Stimulated activated memory B cell treated with anti-CD40 and anti-IgM and Interleukin-4, amounts not matched to agents 10 μg/mL and 1 μg/mL and 100 μg/mL, for 72 hours (primary cell): ENCODE measurements at regions not wholly inside any gene's neighbourhood (a gene's known extent, or its start where the extent isn't known, plus 50 kb on each side); places are given as distances from the start of the nearest gene placed in this dataset.
"Not testable (repeated sequence)": the region's sequence is repeated elsewhere in the genome, so short reads cannot be mapped to it uniquely, and the experiment has no call there.

ENCODE experiments used
- ATAC-seq: fragments of 150-1000 bp; cut with Tn5 transposase; 2 replicates; pipeline ENCODE4 v1.10.0; 2021
- H3K27ac Mint-ChIP-seq: one replicate; pipeline ENCODE4 v1.8.0; 2022; ENCODE audit warnings: mild to moderate bottlenecking, mixed read lengths
- H3K27me3 Mint-ChIP-seq: one replicate; pipeline ENCODE4 v1.8.0; 2022; ENCODE audit warnings: mixed read lengths
- H3K36me3 Mint-ChIP-seq: one replicate; pipeline ENCODE4 v1.8.0; 2022; ENCODE audit warnings: mixed read lengths
- H3K4me1 Mint-ChIP-seq: one replicate; pipeline ENCODE4 v1.8.0; 2022; ENCODE audit warnings: mixed read lengths
- H3K4me3 Mint-ChIP-seq: one replicate; pipeline ENCODE4 v1.8.0; 2022; ENCODE audit warnings: mild to moderate bottlenecking, moderate library complexity, mixed read lengths
- H3K9me3 Mint-ChIP-seq: one replicate; pipeline ENCODE4 v1.8.0; 2022; ENCODE audit warnings: mixed read lengths

DNA sequence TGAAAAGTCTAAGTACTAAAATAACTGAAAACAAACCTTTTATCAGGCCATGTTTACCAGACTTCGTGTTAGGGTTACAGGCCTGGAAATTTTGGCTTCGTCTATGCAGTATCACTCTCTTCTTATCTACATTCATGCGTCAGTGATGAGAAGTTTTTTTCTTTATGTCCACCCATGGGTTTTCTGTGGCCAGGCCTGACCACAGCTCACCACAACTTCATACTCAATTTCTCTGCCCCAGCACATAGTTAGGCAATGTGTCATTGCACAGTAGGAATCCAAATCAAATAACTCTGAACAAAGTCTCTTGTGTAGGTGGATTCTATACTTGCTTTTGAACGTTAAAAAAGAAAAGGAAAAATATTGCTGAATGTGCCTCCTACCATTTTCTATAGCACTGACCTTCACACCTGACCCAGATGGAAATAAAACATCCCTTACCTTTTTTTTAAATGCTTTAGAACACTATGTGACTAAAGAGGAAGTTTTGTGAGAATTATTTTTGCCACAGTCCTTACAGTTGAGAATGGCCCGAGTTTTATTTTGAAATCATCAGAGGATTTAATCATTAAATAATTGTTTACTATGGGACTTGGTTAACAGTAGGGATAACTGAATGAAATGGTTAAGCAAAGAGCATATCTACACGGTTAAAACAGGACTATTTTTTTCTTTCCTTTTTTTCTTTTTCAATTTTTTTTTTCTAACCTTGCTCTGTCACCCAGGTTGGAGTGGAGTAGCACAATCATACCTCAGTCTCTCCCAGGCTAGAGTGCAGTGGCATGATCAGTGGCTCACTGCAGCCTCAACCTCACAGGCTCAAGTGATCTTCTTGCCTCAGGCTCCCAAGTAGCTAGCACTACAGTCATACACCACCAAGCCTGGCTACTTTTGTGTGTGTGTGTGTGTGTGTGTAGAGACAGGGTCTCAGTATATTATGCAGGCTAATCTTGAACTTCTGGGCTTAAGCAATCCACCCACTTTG, 1247.0 kb upstream of the ACO1 start:
- Mint-ChIP-seq H3K27me3 (peaks cover under 1% of the 10 kb centered on the region), H3K36me3 (no peaks in the 10 kb centered on the region), H3K4me3 (no peak overlapping the region), H3K4me1 (no peaks in the 10 kb centered on the region), H3K9me3 (peaks cover 3% of the 10 kb centered on the region), H3K27ac (no peak overlapping the region)
- ATAC-seq: no peak

- no peaks in the 10 kb centered on the region for H3K27me3 Mint-ChIP-seq
- H3K9me3 Mint-ChIP-seq: peaks cover 3% of the 10 kb centered on the region
- no peaks in the 10 kb centered on the region for H3K4me1 Mint-ChIP-seq
- ATAC-seq: no peak
- no peak overlapping the region for H3K4me3 Mint-ChIP-seq
- no peaks in the 10 kb centered on the region for H3K36me3 Mint-ChIP-seq
- H3K27ac Mint-ChIP-seq: no peak overlapping the region
Measured at GRCh38 chr9:31140316-31140715, 1244.1 kb upstream of the ACO1 start.

GRCh38 chr9:31142456-31142855, 1242.0 kb upstream of the ACO1 start:
- Mint-ChIP-seq H3K4me1 (peaks cover 5% of the 10 kb centered on the region), H3K9me3 (no peaks in the 10 kb centered on the region), H3K36me3 (no peaks in the 10 kb centered on the region), H3K27ac (no peak overlapping the region), H3K27me3 (no peaks in the 10 kb centered on the region), H3K4me3 (no peak overlapping the region)
- ATAC-seq: no peak

GRCh38 chr9:31144614-31145013, 1239.8 kb upstream of the ACO1 start:
- ATAC-seq: no peak
- Mint-ChIP-seq H3K4me1 (peaks cover 5% of the 10 kb centered on the region), H3K4me3 (no peak overlapping the region), H3K9me3 (no peaks in the 10 kb centered on the region), H3K36me3 (no peaks in the 10 kb centered on the region), H3K27me3 (no peaks in the 10 kb centered on the region), H3K27ac (no peak overlapping the region)

DNA sequence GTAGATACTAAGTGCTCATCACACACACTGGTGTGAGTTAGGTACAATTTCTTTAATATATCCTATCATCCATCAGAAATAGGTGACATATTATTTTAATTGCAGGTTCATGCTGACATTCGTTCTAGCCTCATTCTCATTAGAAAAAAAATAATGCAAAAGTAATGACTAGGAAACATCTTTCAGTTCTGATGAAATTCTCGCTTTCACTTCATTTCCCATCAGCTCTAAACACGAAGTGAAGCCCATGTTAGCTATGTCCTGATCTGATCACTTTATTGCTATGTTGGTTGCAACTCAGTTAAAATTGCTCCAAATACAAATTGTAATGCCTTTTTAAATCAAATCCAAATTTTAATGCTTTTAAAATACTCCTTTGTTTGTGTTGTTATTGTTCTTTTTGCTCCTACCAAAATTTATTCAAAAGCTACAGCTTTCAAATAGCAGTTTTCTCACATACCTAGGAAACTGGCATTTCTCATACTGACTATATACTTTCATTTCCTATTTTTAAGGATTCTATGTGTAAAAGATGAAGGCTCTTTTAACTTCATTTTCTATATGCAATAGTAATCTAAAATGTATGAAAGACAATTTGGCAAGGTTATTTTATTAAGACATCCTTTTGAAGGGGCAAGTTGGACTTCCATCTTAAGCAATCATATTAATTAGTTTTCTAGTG, 1237.8 kb upstream of the ACO1 start:
- H3K36me3 Mint-ChIP-seq: no peaks in the 10 kb centered on the region
- H3K27ac Mint-ChIP-seq: peak overlapping the region; percentile 39
- H3K4me3 Mint-ChIP-seq: peak overlapping the region; percentile 36
- H3K9me3 Mint-ChIP-seq: no peaks in the 10 kb centered on the region
- no peak for ATAC-seq
- H3K27me3 Mint-ChIP-seq: no peaks in the 10 kb centered on the region
- peaks cover 5% of the 10 kb centered on the region for H3K4me1 Mint-ChIP-seq

GRCh38 chr9:31153250-31153840, 1231.1 kb upstream of the ACO1 start:
- ATAC-seq: no peak

DNA sequence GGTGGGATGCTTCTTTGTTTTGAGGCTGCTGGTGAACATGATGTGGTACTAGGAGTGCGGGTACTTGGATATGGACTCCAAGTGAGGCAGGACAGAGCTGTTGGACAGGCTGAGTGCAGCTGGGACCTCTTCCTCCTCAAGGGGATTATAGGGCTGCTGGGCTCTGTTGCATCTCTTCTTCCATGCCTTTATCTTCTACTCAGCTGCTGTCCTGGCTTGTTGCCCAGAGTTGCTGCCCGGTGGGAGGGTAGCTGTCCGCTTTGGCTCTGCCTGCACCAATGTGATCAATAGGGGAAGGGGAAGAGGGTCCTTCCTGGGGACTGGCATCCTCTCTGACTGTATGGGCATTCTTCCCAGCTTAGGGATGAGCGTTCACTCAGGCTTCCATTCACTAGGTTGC, 1217.9 kb upstream of the ACO1 start:
- Mint-ChIP-seq H3K4me3 (no peak overlapping the region), H3K4me1 (no peaks in the 10 kb centered on the region), H3K27ac (no peak overlapping the region), H3K36me3 (no peaks in the 10 kb centered on the region), H3K27me3 (no peaks in the 10 kb centered on the region), H3K9me3 (no peaks in the 10 kb centered on the region)
- no peak for ATAC-seq

More at GRCh38 chr9:31153250-31153840, 1231.1 kb upstream of the ACO1 start:
- Mint-ChIP-seq H3K27ac (no peak overlapping the region), H3K4me3 (no peak overlapping the region), H3K4me1 (no peaks in the 10 kb centered on the region), H3K27me3 (no peaks in the 10 kb centered on the region), H3K9me3 (no peaks in the 10 kb centered on the region), H3K36me3 (no peaks in the 10 kb centered on the region)

DNA sequence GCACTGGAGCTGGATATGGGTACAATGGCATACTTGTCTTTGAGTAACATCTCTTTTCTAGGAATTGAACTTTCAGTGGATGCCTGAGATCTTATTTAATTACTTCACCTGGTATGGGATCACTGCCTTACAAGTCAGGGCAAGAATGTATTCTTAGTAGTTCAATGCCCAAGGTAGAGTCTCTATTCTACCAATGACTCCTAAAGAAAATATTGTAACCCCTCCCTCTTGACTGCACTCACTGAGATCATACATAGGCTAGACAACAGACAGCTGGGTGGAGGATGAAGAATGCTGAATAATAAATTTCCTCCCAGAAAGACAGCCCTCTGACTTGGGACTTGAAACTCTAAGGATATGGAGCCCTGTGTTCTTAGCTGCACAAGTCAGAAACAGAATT, 1216.3 kb upstream of the ACO1 start:
- Mint-ChIP-seq H3K4me1 (no peaks in the 10 kb centered on the region), H3K4me3 (no peak overlapping the region), H3K9me3 (no peaks in the 10 kb centered on the region), H3K36me3 (no peaks in the 10 kb centered on the region), H3K27ac (no peak overlapping the region), H3K27me3 (no peaks in the 10 kb centered on the region)
- ATAC-seq: no peak

DNA sequence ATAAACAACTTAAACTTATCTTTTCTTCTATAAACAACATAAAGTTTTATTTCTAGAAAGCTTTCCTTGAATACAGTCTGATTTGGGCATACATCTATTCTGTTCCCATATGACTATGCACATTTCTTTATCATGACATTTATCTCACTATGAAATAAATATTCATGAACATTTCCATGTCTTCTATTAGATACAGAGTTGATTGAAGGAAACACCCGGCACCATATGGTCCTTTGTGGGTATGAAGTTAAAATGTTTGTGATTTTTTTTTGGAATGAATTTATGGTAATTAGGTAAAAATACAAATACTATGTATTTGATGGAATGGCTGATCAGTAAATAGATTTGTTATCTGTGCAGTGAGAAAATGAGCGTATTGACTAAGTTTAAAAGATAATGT, 1209.8 kb upstream of the ACO1 start:
- Mint-ChIP-seq H3K27me3 (no peaks in the 10 kb centered on the region), H3K36me3 (no peaks in the 10 kb centered on the region), H3K4me1 (no peaks in the 10 kb centered on the region), H3K27ac (no peak overlapping the region), H3K9me3 (no peaks in the 10 kb centered on the region), H3K4me3 (no peak overlapping the region)
- ATAC-seq: no peak

DNA sequence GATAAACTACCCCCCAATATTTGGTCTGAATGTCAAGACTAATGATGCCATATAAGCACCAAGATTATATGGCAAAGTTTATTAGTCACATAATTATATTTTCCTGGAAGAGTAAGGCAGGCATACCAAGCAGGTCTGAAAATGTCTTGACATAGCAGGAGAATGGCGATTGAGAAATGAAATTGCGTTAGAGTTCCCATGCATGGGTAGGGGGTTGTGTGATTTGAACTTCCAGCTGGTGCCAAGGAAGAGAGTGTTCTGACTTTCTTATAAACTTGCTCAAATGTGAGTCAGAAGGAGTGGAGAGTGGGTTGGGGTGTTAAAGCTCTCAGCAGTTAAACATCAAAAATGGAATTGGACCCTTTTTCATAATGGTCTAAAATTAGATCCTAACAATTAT, 1200.6 kb upstream of the ACO1 start:
- H3K36me3 Mint-ChIP-seq: no peaks in the 10 kb centered on the region
- no peak overlapping the region for H3K4me3 Mint-ChIP-seq
- H3K27ac Mint-ChIP-seq: no peak overlapping the region
- no peaks in the 10 kb centered on the region for H3K4me1 Mint-ChIP-seq
- H3K9me3 Mint-ChIP-seq: no peaks in the 10 kb centered on the region
- no peaks in the 10 kb centered on the region for H3K27me3 Mint-ChIP-seq
- no peak for ATAC-seq

GRCh38 chr9:31185831-31186230, 1198.6 kb upstream of the ACO1 start:
- no peaks in the 10 kb centered on the region for H3K27me3 Mint-ChIP-seq
- H3K27ac Mint-ChIP-seq: no peak overlapping the region
- no peaks in the 10 kb centered on the region for H3K36me3 Mint-ChIP-seq
- no peak for ATAC-seq
- H3K4me1 Mint-ChIP-seq: no peaks in the 10 kb centered on the region
- no peaks in the 10 kb centered on the region for H3K9me3 Mint-ChIP-seq
- H3K4me3 Mint-ChIP-seq: no peak overlapping the region

GRCh38 chr9:31188496-31188895, 1195.9 kb upstream of the ACO1 start:
- H3K27ac Mint-ChIP-seq: no peak overlapping the region
- no peaks in the 10 kb centered on the region for H3K9me3 Mint-ChIP-seq
- H3K4me3 Mint-ChIP-seq: no peak overlapping the region
- no peaks in the 10 kb centered on the region for H3K27me3 Mint-ChIP-seq
- no peaks in the 10 kb centered on the region for H3K4me1 Mint-ChIP-seq
- ATAC-seq: no peak
- H3K36me3 Mint-ChIP-seq: no peaks in the 10 kb centered on the region

DNA sequence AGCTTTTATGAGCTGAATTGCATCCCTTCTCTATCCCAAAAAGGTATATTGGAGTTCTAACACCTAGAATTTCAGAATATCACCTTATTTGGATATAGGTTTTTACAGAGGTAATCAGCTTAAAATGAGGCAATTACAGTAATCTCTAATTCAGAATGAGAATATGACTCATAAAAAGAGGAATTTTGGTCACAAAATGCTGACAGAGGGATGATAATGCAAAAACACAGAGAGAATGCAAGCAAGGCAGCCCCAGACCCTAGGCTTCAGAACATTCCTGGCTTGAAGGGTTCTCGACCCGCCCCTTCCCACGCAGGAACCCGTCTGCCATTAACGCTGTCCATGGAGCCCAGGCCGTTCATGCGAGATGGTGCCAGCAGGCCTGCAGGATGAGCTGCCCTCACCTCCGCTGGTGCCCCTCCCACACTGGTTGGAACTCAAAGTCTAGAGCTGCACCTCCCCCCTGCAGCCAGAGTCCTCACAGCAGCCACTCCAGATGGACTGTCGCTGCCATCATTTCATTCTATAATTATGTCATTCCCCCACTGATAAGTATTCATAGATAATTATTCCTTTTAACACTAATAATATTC, 1173.4 kb upstream of the ACO1 start:
- H3K27me3 Mint-ChIP-seq: no peaks in the 10 kb centered on the region
- H3K27ac Mint-ChIP-seq: peak overlapping the region; percentile 40
- ATAC-seq: peak; percentile 82
- H3K9me3 Mint-ChIP-seq: no peaks in the 10 kb centered on the region
- H3K36me3 Mint-ChIP-seq: no peaks in the 10 kb centered on the region
- peak overlapping the region; percentile 44 for H3K4me3 Mint-ChIP-seq
- no peaks in the 10 kb centered on the region for H3K4me1 Mint-ChIP-seq

DNA sequence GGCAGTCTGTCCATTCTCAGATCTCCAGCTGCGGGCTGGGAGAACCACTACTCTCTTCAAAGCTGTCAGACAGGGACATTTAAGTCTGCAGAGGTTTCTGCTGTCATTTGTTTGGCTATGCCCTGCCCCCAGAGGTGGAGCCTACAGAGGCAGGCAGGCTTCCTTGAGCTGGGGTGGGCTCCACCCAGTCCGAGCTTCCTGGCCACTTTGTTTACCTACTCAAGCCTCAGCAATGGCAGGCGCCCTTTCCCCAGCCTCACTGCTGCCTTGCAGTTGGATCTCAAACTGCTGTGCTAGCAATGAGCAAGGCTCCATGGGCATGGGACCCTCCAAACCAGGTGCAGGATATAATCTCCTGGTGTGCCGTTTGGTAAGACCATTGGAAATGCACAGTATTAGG, 1154.5 kb upstream of the ACO1 start:
- H3K27ac Mint-ChIP-seq, ATAC-seq, H3K27me3 Mint-ChIP-seq, H3K36me3 Mint-ChIP-seq, H3K9me3 Mint-ChIP-seq, H3K4me3 Mint-ChIP-seq, H3K4me1 Mint-ChIP-seq: not testable (repeated sequence)

DNA sequence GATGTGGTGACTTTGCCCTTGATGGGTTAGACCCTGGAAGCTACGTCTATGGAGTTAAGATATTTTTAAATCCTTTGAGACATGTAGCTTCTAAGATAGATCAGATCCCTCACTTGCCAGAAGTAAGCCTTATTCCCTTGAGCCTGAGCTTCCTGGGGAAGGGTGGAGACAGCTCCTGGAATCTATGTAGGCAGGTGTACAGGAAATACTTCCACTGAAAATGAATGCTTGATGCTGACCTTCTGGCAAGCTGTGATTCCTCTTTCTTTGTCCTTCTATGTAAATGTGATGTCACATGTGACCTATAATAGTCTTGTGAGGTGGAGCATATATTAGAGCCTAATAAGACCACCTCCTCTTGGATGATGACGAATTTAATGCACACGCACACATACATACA, 1152.0 kb upstream of the ACO1 start:
- H3K27me3 Mint-ChIP-seq: no peaks in the 10 kb centered on the region
- no peak overlapping the region for H3K4me3 Mint-ChIP-seq
- no peaks in the 10 kb centered on the region for H3K36me3 Mint-ChIP-seq
- no peak overlapping the region for H3K27ac Mint-ChIP-seq
- H3K9me3 Mint-ChIP-seq: no peaks in the 10 kb centered on the region
- H3K4me1 Mint-ChIP-seq: no peaks in the 10 kb centered on the region
- no peak for ATAC-seq
